ENCODE measurements at regions not wholly inside any gene's neighbourhood (a gene's known extent, or its start where the extent isn't known, plus 50 kb on each side); places are given as distances from the start of the nearest gene placed in this dataset.

GRCh38 chr22:49509016-49509415, 318.7 kb downstream of the BRD1 start:
- TF ChIP-seq ZNF70 (CRISPR knock-in tag; IDR thresholded peaks at IDR 0.05) (no peak), ZFP30 (CRISPR knock-in tag; IDR thresholded peaks at IDR 0.05) (no peak), CREB5 (CRISPR knock-in tag; IDR thresholded peaks at IDR 0.05; ENCODE audit: low read depth) (no peak), ARNTL (CRISPR knock-in tag; IDR thresholded peaks at IDR 0.05; ENCODE audit: borderline replicate concordance, low read depth) (no peak), ZNF565 (CRISPR knock-in tag; conservative IDR thresholded peaks at IDR 0.05; ENCODE audit: low read depth) (no peak), PPARA (CRISPR knock-in tag; IDR thresholded peaks at IDR 0.05; ENCODE audit: borderline replicate concordance) (no peak), ZNF8 (CRISPR knock-in tag; IDR thresholded peaks at IDR 0.05) (no peak), RARB (CRISPR knock-in tag; IDR thresholded peaks at IDR 0.05) (no peak), POU6F1 (CRISPR knock-in tag; IDR thresholded peaks at IDR 0.05; ENCODE audit: borderline replicate concordance, low read depth) (no peak), TCF4 (CRISPR knock-in tag; IDR thresholded peaks at IDR 0.05; ENCODE audit: borderline replicate concordance) (no peak)
- TF ChIP-seq, protein P1, sequence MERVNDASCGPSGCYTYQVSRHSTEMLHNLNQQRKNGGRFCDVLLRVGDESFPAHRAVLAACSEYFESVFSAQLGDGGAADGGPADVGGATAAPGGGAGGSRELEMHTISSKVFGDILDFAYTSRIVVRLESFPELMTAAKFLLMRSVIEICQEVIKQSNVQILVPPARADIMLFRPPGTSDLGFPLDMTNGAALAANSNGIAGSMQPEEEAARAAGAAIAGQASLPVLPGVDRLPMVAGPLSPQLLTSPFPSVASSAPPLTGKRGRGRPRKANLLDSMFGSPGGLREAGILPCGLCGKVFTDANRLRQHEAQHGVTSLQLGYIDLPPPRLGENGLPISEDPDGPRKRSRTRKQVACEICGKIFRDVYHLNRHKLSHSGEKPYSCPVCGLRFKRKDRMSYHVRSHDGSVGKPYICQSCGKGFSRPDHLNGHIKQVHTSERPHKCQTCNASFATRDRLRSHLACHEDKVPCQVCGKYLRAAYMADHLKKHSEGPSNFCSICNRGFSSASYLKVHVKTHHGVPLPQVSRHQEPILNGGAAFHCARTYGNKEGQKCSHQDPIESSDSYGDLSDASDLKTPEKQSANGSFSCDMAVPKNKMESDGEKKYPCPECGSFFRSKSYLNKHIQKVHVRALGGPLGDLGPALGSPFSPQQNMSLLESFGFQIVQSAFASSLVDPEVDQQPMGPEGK (CRISPR knock-in tag; IDR thresholded peaks at IDR 0.05; ENCODE audit: borderline replicate concordance) = no peak
- TF ChIP-seq, protein P2, sequence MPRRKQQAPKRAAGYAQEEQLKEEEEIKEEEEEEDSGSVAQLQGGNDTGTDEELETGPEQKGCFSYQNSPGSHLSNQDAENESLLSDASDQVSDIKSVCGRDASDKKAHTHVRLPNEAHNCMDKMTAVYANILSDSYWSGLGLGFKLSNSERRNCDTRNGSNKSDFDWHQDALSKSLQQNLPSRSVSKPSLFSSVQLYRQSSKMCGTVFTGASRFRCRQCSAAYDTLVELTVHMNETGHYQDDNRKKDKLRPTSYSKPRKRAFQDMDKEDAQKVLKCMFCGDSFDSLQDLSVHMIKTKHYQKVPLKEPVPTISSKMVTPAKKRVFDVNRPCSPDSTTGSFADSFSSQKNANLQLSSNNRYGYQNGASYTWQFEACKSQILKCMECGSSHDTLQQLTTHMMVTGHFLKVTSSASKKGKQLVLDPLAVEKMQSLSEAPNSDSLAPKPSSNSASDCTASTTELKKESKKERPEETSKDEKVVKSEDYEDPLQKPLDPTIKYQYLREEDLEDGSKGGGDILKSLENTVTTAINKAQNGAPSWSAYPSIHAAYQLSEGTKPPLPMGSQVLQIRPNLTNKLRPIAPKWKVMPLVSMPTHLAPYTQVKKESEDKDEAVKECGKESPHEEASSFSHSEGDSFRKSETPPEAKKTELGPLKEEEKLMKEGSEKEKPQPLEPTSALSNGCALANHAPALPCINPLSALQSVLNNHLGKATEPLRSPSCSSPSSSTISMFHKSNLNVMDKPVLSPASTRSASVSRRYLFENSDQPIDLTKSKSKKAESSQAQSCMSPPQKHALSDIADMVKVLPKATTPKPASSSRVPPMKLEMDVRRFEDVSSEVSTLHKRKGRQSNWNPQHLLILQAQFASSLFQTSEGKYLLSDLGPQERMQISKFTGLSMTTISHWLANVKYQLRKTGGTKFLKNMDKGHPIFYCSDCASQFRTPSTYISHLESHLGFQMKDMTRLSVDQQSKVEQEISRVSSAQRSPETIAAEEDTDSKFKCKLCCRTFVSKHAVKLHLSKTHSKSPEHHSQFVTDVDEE (CRISPR knock-in tag; IDR thresholded peaks at IDR 0.05) = no peak

All from SK-N-SH treated with all-trans-retinoic acid at 6 μM for 48 hours (cell line).